ENCODE measurements at regions not wholly inside any gene's neighbourhood (a gene's known extent, or its start where the extent isn't known, plus 50 kb on each side); places are given as distances from the start of the nearest gene placed in this dataset.
A peak's percentile ranks its signal among the peaks of the same experiment; 100 is the strongest.
"Not testable (repeated sequence)": the region's sequence is repeated elsewhere in the genome, so short reads cannot be mapped to it uniquely, and the experiment has no call there.

DNA sequence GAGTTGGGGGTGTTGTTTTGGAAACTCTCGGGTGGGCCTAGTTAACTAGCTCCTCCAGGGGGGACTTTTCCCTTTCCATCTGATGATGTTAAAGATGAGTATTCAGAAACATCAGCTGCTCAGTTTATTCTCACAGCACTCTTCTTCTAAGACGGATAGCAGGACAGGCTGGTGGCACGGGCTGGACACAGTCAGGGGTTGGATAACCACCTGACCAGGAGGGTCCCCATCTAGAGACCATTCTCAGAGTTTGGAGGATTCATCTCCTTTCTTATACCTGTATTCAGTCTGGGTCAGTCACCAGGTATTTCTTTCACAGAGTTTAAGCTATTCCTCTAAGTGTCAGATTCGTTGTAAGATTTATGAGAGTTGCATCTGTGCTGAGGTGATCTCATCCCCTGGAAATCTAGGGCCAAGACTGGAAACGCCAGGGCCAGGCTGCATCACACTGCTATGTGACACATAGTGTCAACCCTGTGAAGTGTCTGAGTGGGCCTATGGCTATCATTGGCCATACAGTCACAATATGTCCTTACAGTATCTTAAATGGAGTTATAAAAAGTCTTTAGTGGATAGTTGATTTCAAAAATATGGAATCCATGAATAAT, 111.7 kb downstream of the FAM50B start:
- no peaks in the 10 kb centered on the region for H3K4me1 ChIP-seq
- H3K36me3 ChIP-seq (replicated peaks) = no peaks in the 10 kb centered on the region
- no peaks in the 10 kb centered on the region for H3K27me3 ChIP-seq (ENCODE audit: low read depth)
- in situ Hi-C loops (cut with MboI; ENCODE audit: low sequenced_read_pairs) = no loop called here
- no peak for DNase-seq (ENCODE audit: low spot score in 2 of 2)
- no peak overlapping the region for H3K4me3 ChIP-seq
- H3K9me3 ChIP-seq = no peaks in the 10 kb centered on the region

- Histone ChIP-seq H3K36me3 (replicated peaks) (no peaks in the 10 kb centered on the region), H3K9me3 (no peaks in the 10 kb centered on the region), H3K4me1 (no peaks in the 10 kb centered on the region), H3K4me3 (no peak overlapping the region), H3K27me3 (ENCODE audit: low read depth) (no peaks in the 10 kb centered on the region)
- no peak for DNase-seq (ENCODE audit: low spot score in 2 of 2)
- in situ Hi-C loops (cut with MboI; ENCODE audit: low sequenced_read_pairs) = no loop called here
Observed at GRCh38 chr6:3961581-3962215, 112.5 kb downstream of the FAM50B start.

- H3K36me3 ChIP-seq (replicated peaks) = no peaks in the 10 kb centered on the region
- no peaks in the 10 kb centered on the region for H3K9me3 ChIP-seq
- H3K27me3 ChIP-seq (ENCODE audit: low read depth) = no peaks in the 10 kb centered on the region
- DNase-seq (ENCODE audit: low spot score in 2 of 2) = no peak
- no peaks in the 10 kb centered on the region for H3K4me1 ChIP-seq
- no peak overlapping the region for H3K4me3 ChIP-seq
- in situ Hi-C loops (cut with MboI; ENCODE audit: low sequenced_read_pairs) = no loop called here
Observed at GRCh38 chr6:3962291-3963280, 113.4 kb downstream of the FAM50B start.

DNA sequence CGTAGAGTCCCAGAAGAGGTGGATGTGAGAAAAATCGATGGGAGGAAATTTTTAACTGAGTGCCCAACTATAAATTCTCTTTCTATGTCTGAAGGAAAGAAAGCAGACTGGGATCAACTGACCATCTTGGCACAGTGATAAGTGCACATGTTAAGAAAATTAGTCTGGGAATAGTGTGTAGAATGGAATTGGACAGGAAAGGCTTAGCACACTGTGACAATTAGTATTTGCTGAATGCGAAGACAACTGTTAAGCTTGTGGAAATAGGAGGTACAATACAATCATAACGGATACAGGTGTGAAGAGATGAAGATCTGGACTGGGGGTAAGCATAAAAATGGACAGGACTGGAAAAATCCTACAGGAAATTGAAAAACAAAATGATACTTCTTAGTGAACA, 114.3 kb downstream of the FAM50B start:
- Histone ChIP-seq H3K27me3 (ENCODE audit: low read depth) (no peaks in the 10 kb centered on the region), H3K9me3 (no peaks in the 10 kb centered on the region), H3K36me3 (replicated peaks) (no peaks in the 10 kb centered on the region), H3K4me3 (no peak overlapping the region), H3K4me1 (no peaks in the 10 kb centered on the region)
- in situ Hi-C loops (cut with MboI; ENCODE audit: low sequenced_read_pairs) = no loop called here
- DNase-seq (ENCODE audit: low spot score in 2 of 2) = no peak

DNA sequence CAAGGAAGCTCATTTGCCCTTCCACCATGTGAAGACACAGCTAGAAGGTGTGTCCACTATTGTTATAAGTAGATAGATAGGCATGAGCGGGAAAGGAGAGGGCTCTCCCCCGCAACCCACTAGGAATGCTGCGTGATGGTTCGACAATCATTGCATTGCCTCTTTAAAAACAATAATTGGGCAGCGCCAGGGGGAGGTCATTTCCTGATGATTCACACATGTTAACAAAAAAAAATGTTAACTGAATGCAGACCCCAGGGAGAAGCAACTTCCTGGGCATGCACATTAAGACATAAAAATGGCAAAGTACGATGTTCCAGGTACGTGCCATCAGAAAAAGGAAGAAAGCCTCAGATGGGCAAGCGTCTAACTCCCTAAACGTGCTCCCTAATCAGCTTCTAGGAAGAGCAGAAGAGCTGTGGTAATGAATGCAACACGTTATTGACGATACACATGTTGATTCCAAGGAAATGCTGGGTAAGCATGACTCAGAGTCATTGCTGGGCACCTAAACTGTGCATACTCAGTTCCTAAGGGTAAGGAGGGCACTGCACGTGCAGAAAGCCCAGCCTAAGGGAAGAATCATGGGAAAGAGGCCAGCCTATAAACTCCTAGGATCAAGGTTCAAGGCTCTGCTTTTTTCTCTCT, 113.7 kb downstream of the FAM217A start:
- no peak for DNase-seq (ENCODE audit: low spot score in 2 of 2)
- H3K4me1 ChIP-seq = no peaks in the 10 kb centered on the region
- in situ Hi-C loops (cut with MboI; ENCODE audit: low sequenced_read_pairs) = no loop called here

DNA sequence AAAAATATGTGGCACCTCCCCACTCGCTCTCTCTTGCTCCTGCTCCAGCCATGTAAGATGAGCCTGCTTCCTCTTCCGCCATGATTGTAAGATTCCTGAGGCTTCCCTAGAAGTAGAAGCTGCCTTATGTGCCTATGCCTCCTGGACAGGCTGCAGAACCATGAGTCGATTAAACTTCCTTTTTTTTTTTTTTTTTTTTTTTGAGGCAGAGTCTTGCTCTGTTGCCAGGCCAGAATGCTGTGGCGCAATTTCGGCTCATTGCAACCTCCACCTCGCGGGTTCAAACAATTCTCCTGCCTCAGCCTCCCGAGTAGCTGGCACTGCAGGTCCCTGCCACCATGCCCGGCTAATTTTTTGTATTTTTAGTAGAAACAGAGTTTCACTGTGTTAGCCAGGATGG, 112.5 kb downstream of the FAM217A start:
- DNase-seq (ENCODE audit: low spot score in 2 of 2) = no peak
- Histone ChIP-seq H3K27me3 (ENCODE audit: low read depth) (no peaks in the 10 kb centered on the region), H3K4me3 (no peak overlapping the region), H3K36me3 (replicated peaks) (no peaks in the 10 kb centered on the region), H3K9me3 (no peaks in the 10 kb centered on the region), H3K4me1 (no peaks in the 10 kb centered on the region)
- in situ Hi-C loops (cut with MboI; ENCODE audit: low sequenced_read_pairs) = no loop called here

More for the DNA sequence above, 113.7 kb downstream of the FAM217A start:
- Histone ChIP-seq H3K9me3 (no peaks in the 10 kb centered on the region), H3K36me3 (replicated peaks) (no peaks in the 10 kb centered on the region), H3K27me3 (ENCODE audit: low read depth) (no peaks in the 10 kb centered on the region), H3K4me3 (no peak overlapping the region)

GRCh38 chr6:3970097-3970496, 108.8 kb downstream of the FAM217A start:
- H3K36me3 ChIP-seq (replicated peaks) = no peaks in the 10 kb centered on the region
- no peak for DNase-seq (ENCODE audit: low spot score in 2 of 2)
- no peaks in the 10 kb centered on the region for H3K9me3 ChIP-seq
- H3K27me3 ChIP-seq (ENCODE audit: low read depth) = no peaks in the 10 kb centered on the region
- in situ Hi-C loops (cut with MboI; ENCODE audit: low sequenced_read_pairs) = no loop called here
- H3K4me3 ChIP-seq = no peak overlapping the region
- H3K4me1 ChIP-seq = no peaks in the 10 kb centered on the region

DNA sequence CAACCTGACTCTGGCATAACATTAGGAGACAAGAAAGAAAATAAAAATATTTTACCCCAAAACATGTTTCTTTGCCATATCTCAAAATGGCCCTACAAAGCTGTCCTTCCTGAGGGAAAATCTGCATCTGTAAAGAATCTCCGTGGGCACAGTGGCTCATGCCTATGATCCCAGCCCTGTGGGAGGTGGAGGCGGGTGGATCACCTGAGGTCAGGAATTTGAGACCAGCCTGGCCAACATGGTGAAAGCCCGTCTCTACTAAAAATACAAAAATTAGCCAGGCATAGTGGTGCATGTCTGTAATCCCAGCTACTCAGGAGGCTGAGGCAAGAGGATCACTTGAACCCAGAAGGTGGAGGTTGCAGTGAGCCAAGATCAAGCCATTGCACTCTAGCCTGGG, 105.8 kb downstream of the FAM217A start:
- H3K27me3 ChIP-seq (ENCODE audit: low read depth); H3K36me3 ChIP-seq (replicated peaks); H3K9me3 ChIP-seq; in situ Hi-C loops (cut with MboI; ENCODE audit: low sequenced_read_pairs); DNase-seq (ENCODE audit: low spot score in 2 of 2); H3K4me3 ChIP-seq; H3K4me1 ChIP-seq: not testable (repeated sequence)

GRCh38 chr6:3977875-3978711, 100.8 kb downstream of the FAM217A start:
- no peak overlapping the region for H3K4me3 ChIP-seq
- in situ Hi-C loops (cut with MboI; ENCODE audit: low sequenced_read_pairs) = no loop called here
- H3K36me3 ChIP-seq (replicated peaks) = no peaks in the 10 kb centered on the region
- H3K27me3 ChIP-seq (ENCODE audit: low read depth) = no peaks in the 10 kb centered on the region
- H3K4me1 ChIP-seq = no peaks in the 10 kb centered on the region
- no peaks in the 10 kb centered on the region; the same call in 1 of the 2 replicates for H3K9me3 ChIP-seq
- peak; percentile 55 to 62 for DNase-seq (ENCODE audit: low spot score in 2 of 2)

GRCh38 chr6:3978966-3979365, 100.0 kb downstream of the FAM217A start:
- H3K36me3 ChIP-seq (replicated peaks); H3K9me3 ChIP-seq; H3K27me3 ChIP-seq (ENCODE audit: low read depth); H3K4me1 ChIP-seq; H3K4me3 ChIP-seq; in situ Hi-C loops (cut with MboI; ENCODE audit: low sequenced_read_pairs); DNase-seq (ENCODE audit: low spot score in 2 of 2): not testable (repeated sequence)

- Histone ChIP-seq H3K27me3 (ENCODE audit: low read depth) (no peaks in the 10 kb centered on the region), H3K4me1 (peaks cover 11% of the 10 kb centered on the region), H3K9me3 (peaks cover 3% of the 10 kb centered on the region; the same call in 1 of the 2 replicates), H3K36me3 (replicated peaks) (no peaks in the 10 kb centered on the region), H3K4me3 (no peak overlapping the region)
- in situ Hi-C loops (cut with MboI; ENCODE audit: low sequenced_read_pairs) = loop anchor here (10.0 kb wide), 1 partner anchor 717 kb away; no protein-coding TSS in a partner anchor
- DNase-seq (ENCODE audit: low spot score in 2 of 2) = no peak
Observed at GRCh38 chr6:3981917-3982316, 97.0 kb downstream of the FAM217A start.

DNA sequence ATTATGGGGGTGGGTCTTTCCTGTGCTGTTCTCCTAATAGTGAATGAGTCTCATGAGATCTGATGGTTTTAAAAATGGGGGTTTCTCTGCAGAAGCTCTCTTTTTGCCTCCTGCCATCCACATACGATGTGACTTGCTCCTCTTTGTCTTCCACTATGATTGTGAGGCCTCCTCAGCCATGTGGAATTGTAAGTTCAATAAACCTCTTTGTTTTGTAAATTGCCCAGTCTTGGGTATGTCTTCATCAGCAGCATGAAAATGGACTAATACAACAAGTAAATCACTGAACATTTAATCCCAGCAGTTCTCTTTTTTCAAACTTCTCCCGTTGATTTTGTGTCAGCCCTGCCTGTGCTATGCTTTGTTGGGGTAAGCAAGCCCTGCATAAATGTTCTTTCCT, 95.2 kb downstream of the FAM217A start:
- no peaks in the 10 kb centered on the region for H3K27me3 ChIP-seq (ENCODE audit: low read depth)
- H3K4me3 ChIP-seq = no peak overlapping the region
- in situ Hi-C loops (cut with MboI; ENCODE audit: low sequenced_read_pairs) = loop anchor here (10.0 kb wide), 1 partner anchor 719 kb away; no protein-coding TSS in a partner anchor
- H3K36me3 ChIP-seq (replicated peaks) = no peaks in the 10 kb centered on the region
- peaks cover 11% of the 10 kb centered on the region for H3K4me1 ChIP-seq
- peak in 1 of 2 experiments; percentile 7 for DNase-seq (ENCODE audit: low spot score in 2 of 2)
- peaks cover 3% of the 10 kb centered on the region; the same call in 1 of the 2 replicates for H3K9me3 ChIP-seq

DNA sequence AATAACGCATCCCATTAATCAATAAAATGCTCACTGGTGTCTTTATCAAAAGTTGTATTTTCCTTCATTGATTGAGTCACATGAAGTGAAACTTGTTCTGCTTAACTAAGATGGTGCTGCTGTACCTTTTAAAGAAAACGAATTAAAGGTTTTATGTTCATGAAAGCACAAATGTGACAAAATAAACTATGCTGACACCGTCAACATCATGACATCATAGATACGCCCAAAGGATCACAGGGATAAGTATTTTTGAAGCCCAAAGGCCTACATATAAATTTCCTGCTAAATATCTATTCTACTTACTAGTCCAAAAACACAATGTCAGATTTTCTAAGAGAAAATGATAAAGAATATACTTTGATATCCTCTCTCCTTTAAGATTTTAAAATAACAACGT, 94.4 kb downstream of the FAM217A start:
- H3K9me3 ChIP-seq = peaks cover 3% of the 10 kb centered on the region; the same call in 1 of the 2 replicates
- no peaks in the 10 kb centered on the region for H3K36me3 ChIP-seq (replicated peaks)
- DNase-seq (ENCODE audit: low spot score in 2 of 2) = no peak
- in situ Hi-C loops (cut with MboI; ENCODE audit: low sequenced_read_pairs) = loop anchor here (10.0 kb wide), 1 partner anchor 720 kb away; no protein-coding TSS in a partner anchor
- H3K27me3 ChIP-seq (ENCODE audit: low read depth) = no peaks in the 10 kb centered on the region
- no peak overlapping the region for H3K4me3 ChIP-seq
- H3K4me1 ChIP-seq = peaks cover 11% of the 10 kb centered on the region
